GM12878 (cell line): ENCODE measurements at regions not wholly inside any gene's neighbourhood (a gene's known extent, or its start where the extent isn't known, plus 50 kb on each side); places are given as distances from the start of the nearest gene placed in this dataset.

Experiments
- ATAC-seq: fragments of 200-7000 bp; cut with Tn5 transposase; 3 replicates; pipeline ENCODE4 v1.9.1; 2020; ENCODE audit warnings: mild to moderate bottlenecking, moderate library complexity
- BruUV-seq: library from RNA; stranded (reverse); fragments of 400-500 nt; replicated peaks from 2 replicates; lab custom pipeline; 2021; lab: Mats Ljungman, UMichigan
- CTCF ChIA-PET: fragments of 300-600 bp; sonication (Branson Sonifier 250); formaldehyde crosslinking; extraction: SDS; loops from one replicate; lab custom pipeline; 2021; ENCODE audit warnings: inconsistent platforms; lab: Yijun Ruan, JAX
- POLR2A ChIA-PET: fragments of 350-600 bp; formaldehyde crosslinking; extraction: SDS; loops from one replicate; lab custom pipeline; 2021; ENCODE audit warnings: inconsistent platforms; lab: Charles Lee
- RAD21 ChIA-PET: fragments of 300-600 bp; sonication (Branson Sonifier 250); formaldehyde crosslinking; loops from one replicate; lab custom pipeline; 2023; ENCODE audit warnings: antibody characterized with exemption; ENCODE audit not compliant: unreplicated experiment; lab: Charles Lee
- SMC1A ChIA-PET: fragments of 300-600 bp; sonication (Branson Sonifier 250); formaldehyde crosslinking; loops from one replicate; lab custom pipeline; 2023; ENCODE audit not compliant: unreplicated experiment, uncharacterized antibody; lab: Charles Lee
- DNase-seq: peaks from one replicate; pipeline ENCODE4 v3.0.0-alpha.2; 2011; ENCODE audit warnings: low read depth, low spot score
- FAIRE-seq: peaks from 3 replicates; lab custom pipeline; 2011; peaks lifted over from hg19 to GRCh38; lab: Jason Lieb, UNC
- H2AFZ ChIP-seq: 2 replicates; pipeline ENCODE4 v1.6.0; 2011; ENCODE audit warnings: low read depth, low read length, control low read depth; ENCODE audit not compliant: control insufficient read depth
- H3K27ac ChIP-seq: 2 replicates; pipeline ENCODE4 v1.5.1; 2011; ENCODE audit warnings: control low read depth; ENCODE audit not compliant: control insufficient read depth, insufficient read depth
- H3K27me3 ChIP-seq, 2 experiments: replicated peaks in 1 of 2; 2 replicates each; pipeline versions ENCODE4 v1.6.0 to v1.6.1; 2011; ENCODE audit warnings: low read length in 1 of 2; ENCODE audit not compliant: control insufficient read depth in 2 of 2, insufficient read depth in 2 of 2
- H3K36me3 ChIP-seq, 2 experiments: 2 replicates each; pipeline ENCODE4 v1.5.1; 2011; ENCODE audit warnings: low read length in 1 of 2; ENCODE audit not compliant: control insufficient read depth in 2 of 2, insufficient read depth in 2 of 2
- H3K4me1 ChIP-seq: 2 replicates; pipeline ENCODE4 v1.6.1; 2011; ENCODE audit warnings: mild to moderate bottlenecking, low read length, moderate library complexity, mixed read lengths; ENCODE audit not compliant: control insufficient read depth, insufficient read depth
- H3K4me2 ChIP-seq: 2 replicates; pipeline ENCODE4 v1.6.0; 2011; ENCODE audit warnings: control low read depth; ENCODE audit not compliant: control insufficient read depth, insufficient read depth
- H3K4me3 ChIP-seq: fragments of 200-600 bp; sonication (generic); 2 replicates; pipeline ENCODE4 v1.5.1; 2016
- H3K79me2 ChIP-seq: 2 replicates; pipeline ENCODE4 v1.6.0; 2011; ENCODE audit warnings: low read length; ENCODE audit not compliant: control insufficient read depth, insufficient read depth
- H3K9ac ChIP-seq: 2 replicates; pipeline ENCODE4 v1.8.0; 2011; ENCODE audit warnings: low read length, control low read depth, mixed read lengths; ENCODE audit not compliant: control insufficient read depth, insufficient read depth
- H3K9me3 ChIP-seq: replicated peaks from 3 replicates; pipeline ENCODE4 v1.5.1; 2011; ENCODE audit warnings: mild to moderate bottlenecking, low read length; ENCODE audit not compliant: control insufficient read depth, insufficient read depth
- H4K20me1 ChIP-seq: 2 replicates; pipeline ENCODE4 v1.6.0; 2011; ENCODE audit not compliant: control insufficient read depth, insufficient read depth
- CUX1 ChIP-seq: IDR thresholded peaks from 2 replicates; pipeline ENCODE4 v1.6.1; 2012; ENCODE audit warnings: improper control_type of control experiment, low read depth, low read length; ENCODE audit not compliant: insufficient replicate concordance
- EED ChIP-seq: sonication (generic); IDR thresholded peaks from 2 replicates; pipeline ENCODE4 v1.6.1; 2016; ENCODE audit warnings: antibody characterized with exemption, low read depth
- EZH2 ChIP-seq: IDR thresholded peaks from 2 replicates; pipeline ENCODE4 v1.6.1; 2012; ENCODE audit warnings: low read depth, mild to moderate bottlenecking, control low read depth, inconsistent platforms, low read length, borderline replicate concordance; ENCODE audit not compliant: control insufficient read depth
- JUND ChIP-seq: IDR thresholded peaks from 2 replicates; pipeline ENCODE4 v1.6.1; 2012; ENCODE audit warnings: low read depth, mild to moderate bottlenecking, low read length, improper control_type of control experiment, moderate library complexity
- NFYA ChIP-seq: IDR thresholded peaks from 2 replicates; pipeline ENCODE4 v1.6.1; 2011; ENCODE audit warnings: low read depth, mild to moderate bottlenecking, low read length, improper control_type of control experiment, borderline replicate concordance
- NR2C1 ChIP-seq: fragments of 450-650 bp; IDR thresholded peaks from 2 replicates; pipeline ENCODE4 v1.6.1; 2017; ENCODE audit warnings: antibody characterized with exemption, mild to moderate bottlenecking, moderate library complexity
- POU2F2 ChIP-seq: IDR thresholded peaks from 3 replicates; pipeline ENCODE4 v1.6.1; 2011; ENCODE audit warnings: low read depth, mild to moderate bottlenecking, low read length, borderline replicate concordance
- SMARCA5 ChIP-seq: fragments of 450-650 bp; IDR thresholded peaks from 2 replicates; pipeline ENCODE4 v1.6.1; 2017; ENCODE audit warnings: mild to moderate bottlenecking
- TCF12 ChIP-seq: IDR thresholded peaks from 2 replicates; pipeline ENCODE4 v1.6.1; 2011; ENCODE audit warnings: low read depth, mild to moderate bottlenecking, low read length
- YBX1 ChIP-seq: fragments of 450-650 bp; IDR thresholded peaks from 2 replicates; pipeline ENCODE4 v1.6.1; 2016; ENCODE audit warnings: antibody characterized with exemption
- ZBED1 ChIP-seq: IDR thresholded peaks from 2 replicates; pipeline ENCODE4 v1.6.1; 2016; ENCODE audit warnings: borderline replicate concordance
- ZNF274 ChIP-seq: IDR thresholded peaks from one replicate; pipeline ENCODE4 v1.8.0; 2011; ENCODE audit not compliant: insufficient read length, insufficient read depth
- ZSCAN29 ChIP-seq: fragments of 450-650 bp; IDR thresholded peaks from 2 replicates; pipeline ENCODE4 v1.6.1; 2017; ENCODE audit warnings: mild to moderate bottlenecking, moderate library complexity
- whole genome bisulfite sequencing: methylation state at CpG from one replicate; pipeline ENCODE4 v1.1.6; 2016; ENCODE audit warnings: low lambda C conversion rate; ENCODE audit not compliant: insufficient replicate concordance, insufficient coverage; ENCODE audit errors: missing lambda C conversion rate; 5-methylcytosine and 5-hydroxymethylcytosine counted together
- in situ Hi-C: fragments of 300-500 bp; cut with MboI; formaldehyde crosslinking; loops from 9 replicates; pipeline ENCODE4 v1.14.3; 2018; ENCODE audit warnings: mixed read lengths
- intact Hi-C: fragments of 100-400 bp; cut with micrococcal nuclease; formaldehyde crosslinking; loops from one replicate; pipeline ENCODE4 v1.14.2; 2022; ENCODE audit not compliant: unreplicated experiment
- TF ChIP-seq, protein P1 (sequence below): IDR thresholded peaks from 2 replicates; pipeline ENCODE4 v1.6.1; 2012; ENCODE audit warnings: low read length, inconsistent platforms
- TF ChIP-seq, protein P2 (sequence below): fragments of 450-650 bp; IDR thresholded peaks from 2 replicates; pipeline ENCODE4 v1.6.1; 2014; ENCODE audit warnings: mild to moderate bottlenecking
- TF ChIP-seq, protein P3 (sequence below): fragments of 450-650 bp; IDR thresholded peaks from 2 replicates; pipeline ENCODE4 v1.6.1; 2017; ENCODE audit warnings: borderline replicate concordance

GRCh38 chr21:35268261-35268660 is 219.2 kb upstream of the RUNX1 start (continued):
- TF ChIP-seq ZNF274 (no peak), SMARCA5 (no peak)

DNA sequence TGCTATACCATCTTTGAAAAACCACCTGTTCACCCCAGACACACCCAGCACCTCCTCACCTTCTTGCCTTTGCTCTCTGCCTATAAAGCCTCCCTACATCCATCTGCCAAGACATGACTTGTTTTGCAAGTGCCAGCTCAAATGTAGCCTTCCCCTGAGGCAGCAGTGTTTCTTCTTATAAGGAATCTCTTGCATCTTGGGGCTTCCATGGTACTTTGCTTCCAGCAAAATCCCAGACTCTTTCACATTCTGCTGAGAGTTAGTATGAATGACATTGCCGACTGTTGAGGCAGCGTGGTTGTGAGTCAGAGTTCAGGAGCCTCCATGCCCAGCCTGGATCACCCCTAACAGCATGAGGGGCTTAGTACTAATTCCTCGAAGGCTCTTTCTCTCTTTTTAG is 217.4 kb upstream of the RUNX1 start:
- BruUV-seq: no TSS peak
- POLR2A ChIA-PET: no interaction called here
- TF ChIP-seq ZBED1 (no peak), TCF12 (no peak), NFYA (no peak), EED (no peak), NR2C1 (no peak), JUND (no peak), POU2F2 (no peak), ZSCAN29 (no peak), EZH2 (no peak), CUX1 (no peak), YBX1 (no peak)
- TF ChIP-seq, protein P1, sequence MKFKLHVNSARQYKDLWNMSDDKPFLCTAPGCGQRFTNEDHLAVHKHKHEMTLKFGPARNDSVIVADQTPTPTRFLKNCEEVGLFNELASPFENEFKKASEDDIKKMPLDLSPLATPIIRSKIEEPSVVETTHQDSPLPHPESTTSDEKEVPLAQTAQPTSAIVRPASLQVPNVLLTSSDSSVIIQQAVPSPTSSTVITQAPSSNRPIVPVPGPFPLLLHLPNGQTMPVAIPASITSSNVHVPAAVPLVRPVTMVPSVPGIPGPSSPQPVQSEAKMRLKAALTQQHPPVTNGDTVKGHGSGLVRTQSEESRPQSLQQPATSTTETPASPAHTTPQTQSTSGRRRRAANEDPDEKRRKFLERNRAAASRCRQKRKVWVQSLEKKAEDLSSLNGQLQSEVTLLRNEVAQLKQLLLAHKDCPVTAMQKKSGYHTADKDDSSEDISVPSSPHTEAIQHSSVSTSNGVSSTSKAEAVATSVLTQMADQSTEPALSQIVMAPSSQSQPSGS: no peak
- TF ChIP-seq, protein P2, sequence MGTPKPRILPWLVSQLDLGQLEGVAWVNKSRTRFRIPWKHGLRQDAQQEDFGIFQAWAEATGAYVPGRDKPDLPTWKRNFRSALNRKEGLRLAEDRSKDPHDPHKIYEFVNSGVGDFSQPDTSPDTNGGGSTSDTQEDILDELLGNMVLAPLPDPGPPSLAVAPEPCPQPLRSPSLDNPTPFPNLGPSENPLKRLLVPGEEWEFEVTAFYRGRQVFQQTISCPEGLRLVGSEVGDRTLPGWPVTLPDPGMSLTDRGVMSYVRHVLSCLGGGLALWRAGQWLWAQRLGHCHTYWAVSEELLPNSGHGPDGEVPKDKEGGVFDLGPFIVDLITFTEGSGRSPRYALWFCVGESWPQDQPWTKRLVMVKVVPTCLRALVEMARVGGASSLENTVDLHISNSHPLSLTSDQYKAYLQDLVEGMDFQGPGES: no peak
- TF ChIP-seq, protein P3, sequence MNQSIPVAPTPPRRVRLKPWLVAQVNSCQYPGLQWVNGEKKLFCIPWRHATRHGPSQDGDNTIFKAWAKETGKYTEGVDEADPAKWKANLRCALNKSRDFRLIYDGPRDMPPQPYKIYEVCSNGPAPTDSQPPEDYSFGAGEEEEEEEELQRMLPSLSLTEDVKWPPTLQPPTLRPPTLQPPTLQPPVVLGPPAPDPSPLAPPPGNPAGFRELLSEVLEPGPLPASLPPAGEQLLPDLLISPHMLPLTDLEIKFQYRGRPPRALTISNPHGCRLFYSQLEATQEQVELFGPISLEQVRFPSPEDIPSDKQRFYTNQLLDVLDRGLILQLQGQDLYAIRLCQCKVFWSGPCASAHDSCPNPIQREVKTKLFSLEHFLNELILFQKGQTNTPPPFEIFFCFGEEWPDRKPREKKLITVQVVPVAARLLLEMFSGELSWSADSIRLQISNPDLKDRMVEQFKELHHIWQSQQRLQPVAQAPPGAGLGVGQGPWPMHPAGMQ: no peak

More for the DNA sequence above, 217.4 kb upstream of the RUNX1 start:
- no peak for FAIRE-seq
- Histone ChIP-seq H2AFZ (no peak overlapping the region), H3K4me3 (no peak overlapping the region), H3K9me3 (no peaks in the 10 kb centered on the region; the same call in 2 of the 3 replicates), H3K4me1 (no peaks in the 10 kb centered on the region), H3K4me2 (no peak overlapping the region), H3K79me2 (no peaks in the 10 kb centered on the region), H3K9ac (no peak overlapping the region), H4K20me1 (no peaks in the 10 kb centered on the region), H3K27ac (no peak overlapping the region), H3K27me3 (peaks cover 0 to 3% of the 10 kb centered on the region in 2 experiments; a peak in 1 of 4 replicates), H3K36me3 (no peaks in the 10 kb centered on the region)
- 37% methylated on average over 3 of the region's 3 CpGs for WGBS
- RAD21 ChIA-PET: no interaction called here
- DNase-seq: no peak
- no peak for ATAC-seq
- in situ Hi-C loops: no loop called here
- intact Hi-C loops: no loop called here
- CTCF ChIA-PET: no interaction called here
- SMC1A ChIA-PET: no interaction called here
